K562 (cell line): ENCODE measurements at regions not wholly inside any gene's neighbourhood (a gene's known extent, or its start where the extent isn't known, plus 50 kb on each side); places are given as distances from the start of the nearest gene placed in this dataset.

ENCODE experiments used
- ATAC-seq: fragments of 200-7000 bp; cut with Tn5 transposase; 3 replicates; pipeline ENCODE4 v1.9.1; 2020; ENCODE audit warnings: moderate library complexity
- BruUV-seq: library from RNA; stranded (reverse); fragments of 400-500 nt; replicated peaks from 2 replicates; lab custom pipeline; 2021; lab: Mats Ljungman, UMichigan
- CTCF ChIA-PET: fragments of 300-600 bp; formaldehyde crosslinking; extraction: SDS; loops from one replicate; lab custom pipeline; 2021; ENCODE audit warnings: low intra/inter-chr PET ratio; lab: Yijun Ruan, JAX
- POLR2A ChIA-PET: fragments of 300-600, 350-650 bp; sonication (Branson Sonifier 250); formaldehyde crosslinking; extraction: SDS; loops from one replicate; lab custom pipeline; 2021; ENCODE audit warnings: antibody characterized with exemption, inconsistent platforms; lab: Yijun Ruan, JAX
- DNase-seq, 4 experiments: peaks; one replicate each; pipeline versions ENCODE4 v3.0.0 to v3.0.0-alpha.2; 2011 to 2018; ENCODE audit warnings: low spot score in 3 of 4, mixed read lengths in 3 of 4; ENCODE audit errors: extremely low read depth in 1 of 4
- FAIRE-seq: peaks from 2 replicates; lab custom pipeline; 2011; peaks lifted over from hg19 to GRCh38; lab: Jason Lieb, UNC
- H2AFZ ChIP-seq: 2 replicates; pipeline ENCODE4 v1.6.0; 2011; ENCODE audit warnings: low read depth, low read length, control low read depth, inconsistent platforms
- H3K27ac ChIP-seq: fragments of 200-600 bp; 3 replicates; pipeline ENCODE4 v1.8.0; 2011; ENCODE audit warnings: low read depth, mild to moderate bottlenecking, control low read depth, inconsistent platforms, low read length, moderate library complexity, mixed read lengths; ENCODE audit errors: extremely low read depth
- H3K27me3 ChIP-seq, 2 experiments: fragments of 300-600 bp in 1 of 2; 2 replicates in 1 of 2; 3 replicates in 1 of 2; pipeline versions ENCODE4 v1.6.0 to v1.8.0; 2011; ENCODE audit warnings: inconsistent platforms in 2 of 2, low read length in 2 of 2, mild to moderate bottlenecking in 1 of 2, mixed read lengths in 1 of 2, moderate library complexity in 1 of 2; ENCODE audit not compliant: control insufficient read depth in 2 of 2, insufficient read depth in 2 of 2
- H3K36me3 ChIP-seq: fragments of 300-600 bp; 3 replicates; pipeline ENCODE4 v1.8.0; 2011; ENCODE audit warnings: mild to moderate bottlenecking, low read length, inconsistent platforms; ENCODE audit not compliant: control insufficient read depth, insufficient read depth
- H3K4me1 ChIP-seq, 2 experiments: fragments of 200-600 bp in 1 of 2; replicated peaks in 1 of 2; 2 replicates in 1 of 2; 3 replicates in 1 of 2; pipeline versions ENCODE4 v1.5.1 to v1.8.0; 2011; ENCODE audit warnings: inconsistent platforms in 2 of 2, low read length in 2 of 2, mild to moderate bottlenecking in 1 of 2, mixed read lengths in 1 of 2, moderate library complexity in 1 of 2; ENCODE audit not compliant: control insufficient read depth in 2 of 2, insufficient read depth in 2 of 2
- H3K4me2 ChIP-seq: 2 replicates; pipeline ENCODE4 v1.6.1; 2011; ENCODE audit warnings: low read length, control low read depth, inconsistent platforms, mixed read lengths; ENCODE audit not compliant: insufficient read depth
- H3K4me3 ChIP-seq: fragments of 200-600 bp; sonication (generic), shearing (Covaris generic); 2 replicates; pipeline ENCODE4 v1.5.1; 2016; ENCODE audit warnings: control low read depth, inconsistent platforms
- H3K79me2 ChIP-seq: fragments of 200-600 bp; 3 replicates; pipeline ENCODE4 v1.8.0; 2011; ENCODE audit warnings: low read length, inconsistent platforms; ENCODE audit not compliant: control insufficient read depth, insufficient read depth
- H3K9ac ChIP-seq, 2 experiments: 2 replicates each; pipeline versions ENCODE4 v1.6.0 to v1.6.1; 2011; ENCODE audit warnings: low read depth in 2 of 2, low read length in 2 of 2, control low read depth in 1 of 2, inconsistent platforms in 1 of 2, mild to moderate bottlenecking in 1 of 2, mixed read lengths in 1 of 2; ENCODE audit not compliant: insufficient read depth in 1 of 2
- H3K9me1 ChIP-seq: one replicate; pipeline ENCODE4 v1.6.0; 2011; ENCODE audit warnings: inconsistent platforms, mild to moderate bottlenecking, low read length, moderate library complexity; ENCODE audit not compliant: control insufficient read depth, insufficient read depth
- H3K9me3 ChIP-seq: replicated peaks from 2 replicates; pipeline ENCODE4 v1.5.1; 2011; ENCODE audit warnings: low read depth, low read length, inconsistent platforms; ENCODE audit not compliant: control insufficient read depth, insufficient read depth
- H4K20me1 ChIP-seq: replicated peaks from 2 replicates; pipeline ENCODE4 v1.6.1; 2011; ENCODE audit warnings: low read length, inconsistent platforms, mixed read lengths; ENCODE audit not compliant: control insufficient read depth, insufficient read depth
- BCOR ChIP-seq: fragments of 450-650 bp; IDR thresholded peaks from 2 replicates; pipeline ENCODE4 v1.6.1; 2016
- CCAR2 ChIP-seq: fragments of 200-400 bp; formaldehyde crosslinking; IDR thresholded peaks from 2 replicates; pipeline ENCODE4 v1.6.1; 2017; ENCODE audit warnings: mild to moderate bottlenecking, low read depth, low read length
- CREB1 ChIP-seq, 2 experiments: sonication (generic) in 1 of 2; formaldehyde crosslinking in 1 of 2; IDR thresholded peaks; 2 replicates each; pipeline versions ENCODE4 v1.6.1 to v1.8.0; 2012 to 2022; ENCODE audit warnings: inconsistent platforms in 1 of 2, mild to moderate bottlenecking in 1 of 2, missing genetic modification reagents in 1 of 2, moderate library complexity in 1 of 2
- MAFF ChIP-seq: IDR thresholded peaks from 2 replicates; pipeline ENCODE4 v1.6.1; 2012; ENCODE audit warnings: low read length, improper control_type of control experiment
- SRF ChIP-seq, 2 experiments: fragments of 250-450, 450-650 bp in 1 of 2; sonication (Bioruptor Pico) in 1 of 2; sonication (generic) in 1 of 2; formaldehyde crosslinking; IDR thresholded peaks; 2 replicates each; pipeline versions ENCODE4 v1.5.0 to v1.5.1; 2020 to 2022; ENCODE audit warnings: mild to moderate bottlenecking in 1 of 2, missing genetic modification reagents in 1 of 2
- YBX1 ChIP-seq: fragments of 450-650 bp; IDR thresholded peaks from 2 replicates; pipeline ENCODE4 v1.7.1; 2016; ENCODE audit warnings: mild to moderate bottlenecking
- whole genome bisulfite sequencing: fragments of 100-300 bp; shearing (Covaris generic); methylation state at CpG from one replicate; pipeline ENCODE4 v1.1.6; 2016; ENCODE audit warnings: low coverage, mixed read lengths; ENCODE audit not compliant: insufficient coverage; ENCODE audit errors: missing lambda C conversion rate; 5-methylcytosine and 5-hydroxymethylcytosine counted together
- in situ Hi-C: fragments of 300-500 bp; cut with MboI; formaldehyde crosslinking; loops from 4 replicates; pipeline ENCODE4 v1.15.0; 2018; ENCODE audit warnings: inconsistent platforms, mixed read lengths
- intact Hi-C: fragments of 100-400 bp; cut with micrococcal nuclease; formaldehyde crosslinking; loops from 2 replicates; pipeline ENCODE4 v1.14.2; 2022
- TF ChIP-seq, protein P1 (sequence below), 2 experiments: fragments of 450-650 bp in 1 of 2; IDR thresholded peaks; 2 replicates each; pipeline ENCODE4 v1.6.1; 2011 to 2017; ENCODE audit warnings: low read depth in 2 of 2, antibody characterized with exemption in 1 of 2, borderline replicate concordance in 1 of 2, low read length in 1 of 2, mild to moderate bottlenecking in 1 of 2, mixed read lengths in 1 of 2; ENCODE audit not compliant: control insufficient read depth in 1 of 2
- TF ChIP-seq, protein P2 (sequence below): sonication (generic); formaldehyde crosslinking; IDR thresholded peaks from 2 replicates; pipeline ENCODE4 v1.8.1; 2023; ENCODE audit warnings: mild to moderate bottlenecking, missing genetic modification reagents
- TF ChIP-seq, protein P3 (sequence below): fragments of 450-650 bp; formaldehyde crosslinking; IDR thresholded peaks from 2 replicates; pipeline ENCODE4 v1.4.0; 2022; ENCODE audit warnings: missing genetic modification characterization
- TF ChIP-seq, protein P4 (sequence below): fragments of 450-650 bp; IDR thresholded peaks from 2 replicates; pipeline ENCODE4 v1.6.1; 2018; ENCODE audit warnings: mild to moderate bottlenecking, low read depth; ENCODE audit not compliant: partially characterized antibody

DNA sequence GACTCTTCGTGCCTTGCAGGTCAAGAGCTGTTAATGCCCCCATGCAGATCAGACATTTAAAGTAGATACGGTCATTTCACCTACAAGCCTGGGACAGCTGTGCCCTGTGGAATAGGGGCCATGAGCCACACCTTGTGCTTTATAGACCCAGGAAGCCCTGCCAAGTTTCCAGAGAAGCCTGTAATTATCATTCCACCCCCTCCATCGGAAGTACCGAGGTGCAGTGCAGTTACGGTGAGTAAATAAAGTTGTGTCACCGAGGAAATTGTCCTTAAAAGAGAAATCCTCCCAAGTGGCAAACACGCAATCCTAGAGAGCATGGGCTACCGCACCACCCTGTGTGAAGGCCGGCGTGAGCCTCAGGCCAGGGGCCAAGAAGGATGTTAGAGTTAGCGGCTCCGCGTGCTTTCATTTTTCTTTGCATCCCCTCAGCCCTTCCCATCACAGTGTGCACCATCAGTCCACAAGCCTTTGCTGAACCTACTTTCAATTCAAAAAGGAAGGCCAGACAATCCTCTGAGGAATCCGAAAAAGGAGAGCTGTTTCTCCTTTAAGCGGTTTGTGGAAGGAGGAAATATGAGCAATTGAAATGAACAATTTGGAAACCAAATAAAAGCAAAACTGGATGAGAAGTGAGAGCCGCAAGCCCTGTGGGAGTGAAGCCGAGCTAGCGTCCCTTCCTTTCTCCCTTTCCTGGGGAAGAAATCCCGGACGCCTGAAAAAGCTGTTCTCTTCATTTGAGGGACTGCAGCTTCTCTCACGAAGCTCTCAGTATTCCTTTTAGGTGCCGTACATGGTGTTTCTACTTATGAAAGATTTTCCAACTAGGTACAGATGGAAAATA lies 183.3 kb upstream of the PDE10A start (continued):
- TF ChIP-seq, protein P1, sequence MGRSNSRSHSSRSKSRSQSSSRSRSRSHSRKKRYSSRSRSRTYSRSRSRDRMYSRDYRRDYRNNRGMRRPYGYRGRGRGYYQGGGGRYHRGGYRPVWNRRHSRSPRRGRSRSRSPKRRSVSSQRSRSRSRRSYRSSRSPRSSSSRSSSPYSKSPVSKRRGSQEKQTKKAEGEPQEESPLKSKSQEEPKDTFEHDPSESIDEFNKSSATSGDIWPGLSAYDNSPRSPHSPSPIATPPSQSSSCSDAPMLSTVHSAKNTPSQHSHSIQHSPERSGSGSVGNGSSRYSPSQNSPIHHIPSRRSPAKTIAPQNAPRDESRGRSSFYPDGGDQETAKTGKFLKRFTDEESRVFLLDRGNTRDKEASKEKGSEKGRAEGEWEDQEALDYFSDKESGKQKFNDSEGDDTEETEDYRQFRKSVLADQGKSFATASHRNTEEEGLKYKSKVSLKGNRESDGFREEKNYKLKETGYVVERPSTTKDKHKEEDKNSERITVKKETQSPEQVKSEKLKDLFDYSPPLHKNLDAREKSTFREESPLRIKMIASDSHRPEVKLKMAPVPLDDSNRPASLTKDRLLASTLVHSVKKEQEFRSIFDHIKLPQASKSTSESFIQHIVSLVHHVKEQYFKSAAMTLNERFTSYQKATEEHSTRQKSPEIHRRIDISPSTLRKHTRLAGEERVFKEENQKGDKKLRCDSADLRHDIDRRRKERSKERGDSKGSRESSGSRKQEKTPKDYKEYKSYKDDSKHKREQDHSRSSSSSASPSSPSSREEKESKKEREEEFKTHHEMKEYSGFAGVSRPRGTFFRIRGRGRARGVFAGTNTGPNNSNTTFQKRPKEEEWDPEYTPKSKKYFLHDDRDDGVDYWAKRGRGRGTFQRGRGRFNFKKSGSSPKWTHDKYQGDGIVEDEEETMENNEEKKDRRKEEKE (IDR thresholded peaks at IDR 0.05; ENCODE audit: borderline replicate concordance in 1 of 2, control insufficient read depth in 1 of 2, low read depth in 2 of 2, low read length in 1 of 2) = no peak
- TF ChIP-seq, protein P2, sequence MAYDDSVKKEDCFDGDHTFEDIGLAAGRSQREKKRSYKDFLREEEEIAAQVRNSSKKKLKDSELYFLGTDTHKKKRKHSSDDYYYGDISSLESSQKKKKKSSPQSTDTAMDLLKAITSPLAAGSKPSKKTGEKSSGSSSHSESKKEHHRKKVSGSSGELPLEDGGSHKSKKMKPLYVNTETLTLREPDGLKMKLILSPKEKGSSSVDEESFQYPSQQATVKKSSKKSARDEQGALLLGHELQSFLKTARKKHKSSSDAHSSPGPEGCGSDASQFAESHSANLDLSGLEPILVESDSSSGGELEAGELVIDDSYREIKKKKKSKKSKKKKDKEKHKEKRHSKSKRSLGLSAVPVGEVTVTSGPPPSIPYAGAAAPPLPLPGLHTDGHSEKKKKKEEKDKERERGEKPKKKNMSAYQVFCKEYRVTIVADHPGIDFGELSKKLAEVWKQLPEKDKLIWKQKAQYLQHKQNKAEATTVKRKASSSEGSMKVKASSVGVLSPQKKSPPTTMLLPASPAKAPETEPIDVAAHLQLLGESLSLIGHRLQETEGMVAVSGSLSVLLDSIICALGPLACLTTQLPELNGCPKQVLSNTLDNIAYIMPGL (CRISPR knock-in tag) = no peak

DNA sequence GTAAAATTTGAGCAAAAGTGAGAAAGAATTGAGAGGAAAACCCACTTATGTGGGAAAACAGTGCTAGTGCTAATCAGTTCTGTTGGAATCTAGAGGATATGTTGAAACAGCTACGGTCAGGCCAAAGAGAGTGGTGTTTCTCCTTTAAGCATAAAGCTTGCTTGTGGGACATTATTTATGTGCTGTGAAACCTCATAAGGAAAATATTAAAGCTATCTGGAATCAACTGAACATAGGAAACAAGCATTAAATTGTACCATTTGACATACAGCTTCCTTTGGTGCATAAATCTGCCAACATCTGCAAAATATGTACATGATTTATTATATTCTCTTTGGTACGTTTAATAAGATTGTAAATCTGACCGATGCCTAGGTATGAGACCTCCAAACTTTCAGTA lies 182.5 kb upstream of the PDE10A start:
- ChIA-PET POLR2A (no interaction called here), CTCF (no interaction called here)
- BruUV-seq = no TSS peak
- DNase-seq = no peak
- Histone ChIP-seq H2AFZ (no peak overlapping the region), H3K4me3 (no peak overlapping the region), H3K4me2 (no peak overlapping the region), H3K36me3 (no peaks in the 10 kb centered on the region), H3K27ac (no peak overlapping the region), H3K9ac (no peak overlapping the region), H3K4me1 (0 out of 5 replicates have a peak, but pooled peaks cover 0 to 3% of the 10 kb centered on the region in 2 experiments), H3K9me3 (no peaks in the 10 kb centered on the region), H3K27me3 (peaks cover 13 to 40% of the 10 kb centered on the region in 2 experiments; a peak in 4 of 5 replicates), H3K79me2 (no peaks in the 10 kb centered on the region), H3K9me1 (no peaks in the 10 kb centered on the region), H4K20me1 (no peaks in the 10 kb centered on the region)
- intact Hi-C loops (no loop called here), in situ Hi-C loops (no loop called here)
- ATAC-seq = no peak
- FAIRE-seq = no peak
- 0% methylated on average over 3 of the region's 3 CpGs for WGBS
- TF ChIP-seq CREB1 (IDR thresholded peaks at IDR 0.05) = no peak
- TF ChIP-seq CREB1 (CRISPR knock-in tag; IDR thresholded peaks at IDR 0.05) = no peak
- TF ChIP-seq MAFF = no peak
- no peak for TF ChIP-seq SRF (CRISPR knock-in tag; IDR thresholded peaks at IDR 0.05)
- TF ChIP-seq, protein P3, sequence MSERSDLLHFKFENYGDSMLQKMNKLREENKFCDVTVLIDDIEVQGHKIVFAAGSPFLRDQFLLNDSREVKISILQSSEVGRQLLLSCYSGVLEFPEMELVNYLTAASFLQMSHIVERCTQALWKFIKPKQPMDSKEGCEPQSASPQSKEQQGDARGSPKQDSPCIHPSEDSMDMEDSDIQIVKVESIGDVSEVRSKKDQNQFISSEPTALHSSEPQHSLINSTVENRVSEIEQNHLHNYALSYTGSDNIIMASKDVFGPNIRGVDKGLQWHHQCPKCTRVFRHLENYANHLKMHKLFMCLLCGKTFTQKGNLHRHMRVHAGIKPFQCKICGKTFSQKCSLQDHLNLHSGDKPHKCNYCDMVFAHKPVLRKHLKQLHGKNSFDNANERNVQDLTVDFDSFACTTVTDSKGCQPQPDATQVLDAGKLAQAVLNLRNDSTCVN (CRISPR knock-in tag) = no peak
- no peak for TF ChIP-seq YBX1
- TF ChIP-seq CCAR2 = no peak
- TF ChIP-seq, protein P4, sequence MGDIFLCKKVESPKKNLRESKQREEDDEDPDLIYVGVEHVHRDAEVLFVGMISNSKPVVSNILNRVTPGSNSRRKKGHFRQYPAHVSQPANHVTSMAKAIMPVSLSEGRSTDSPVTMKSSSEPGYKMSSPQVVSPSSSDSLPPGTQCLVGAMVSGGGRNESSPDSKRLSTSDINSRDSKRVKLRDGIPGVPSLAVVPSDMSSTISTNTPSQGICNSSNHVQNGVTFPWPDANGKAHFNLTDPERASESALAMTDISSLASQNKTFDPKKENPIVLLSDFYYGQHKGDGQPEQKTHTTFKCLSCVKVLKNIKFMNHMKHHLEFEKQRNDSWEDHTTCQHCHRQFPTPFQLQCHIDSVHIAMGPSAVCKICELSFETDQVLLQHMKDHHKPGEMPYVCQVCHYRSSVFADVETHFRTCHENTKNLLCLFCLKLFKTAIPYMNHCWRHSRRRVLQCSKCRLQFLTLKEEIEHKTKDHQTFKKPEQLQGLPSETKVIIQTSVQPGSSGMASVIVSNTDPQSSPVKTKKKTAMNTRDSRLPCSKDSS = no peak
- TF ChIP-seq BCOR = no peak
